ENCODE measurements at regions not wholly inside any gene's neighbourhood (a gene's known extent, or its start where the extent isn't known, plus 50 kb on each side); places are given as distances from the start of the nearest gene placed in this dataset.
"Not testable (repeated sequence)": the region's sequence is repeated elsewhere in the genome, so short reads cannot be mapped to it uniquely, and the experiment has no call there.

DNA sequence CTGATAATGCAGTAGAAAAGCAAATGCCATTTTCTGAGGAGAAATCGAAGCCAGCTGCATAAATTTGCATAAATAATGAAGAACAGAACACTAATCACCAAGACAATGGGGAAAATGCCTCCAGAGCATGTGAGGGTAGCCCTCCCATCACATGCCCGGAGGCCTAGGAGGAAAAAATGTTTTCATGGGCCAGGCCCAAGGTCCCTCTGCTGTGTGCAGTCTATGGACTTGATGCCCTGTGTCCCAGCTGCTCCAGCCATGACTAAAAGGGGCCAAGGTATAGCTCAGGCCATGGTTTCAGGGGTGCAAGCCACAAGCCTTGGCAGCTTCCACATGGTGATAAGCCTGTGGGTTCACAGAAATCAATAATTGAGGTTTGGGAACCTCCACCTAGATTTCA is 164.1 kb downstream of the HAO1 start:
- H3K4me3 ChIP-seq: no peak overlapping the region
- H3K27me3 ChIP-seq: no peaks in the 10 kb centered on the region
- no peaks in the 10 kb centered on the region for H3K9me3 ChIP-seq
- no peak overlapping the region for H3K27ac ChIP-seq
- no peak for DNase-seq
- intact Hi-C loops (cut with DNase I; ENCODE audit: low total_unique reads): no loop called here
- H3K4me1 ChIP-seq: no peaks in the 10 kb centered on the region
- H3K36me3 ChIP-seq: no peaks in the 10 kb centered on the region
- TF ChIP-seq, protein P1, sequence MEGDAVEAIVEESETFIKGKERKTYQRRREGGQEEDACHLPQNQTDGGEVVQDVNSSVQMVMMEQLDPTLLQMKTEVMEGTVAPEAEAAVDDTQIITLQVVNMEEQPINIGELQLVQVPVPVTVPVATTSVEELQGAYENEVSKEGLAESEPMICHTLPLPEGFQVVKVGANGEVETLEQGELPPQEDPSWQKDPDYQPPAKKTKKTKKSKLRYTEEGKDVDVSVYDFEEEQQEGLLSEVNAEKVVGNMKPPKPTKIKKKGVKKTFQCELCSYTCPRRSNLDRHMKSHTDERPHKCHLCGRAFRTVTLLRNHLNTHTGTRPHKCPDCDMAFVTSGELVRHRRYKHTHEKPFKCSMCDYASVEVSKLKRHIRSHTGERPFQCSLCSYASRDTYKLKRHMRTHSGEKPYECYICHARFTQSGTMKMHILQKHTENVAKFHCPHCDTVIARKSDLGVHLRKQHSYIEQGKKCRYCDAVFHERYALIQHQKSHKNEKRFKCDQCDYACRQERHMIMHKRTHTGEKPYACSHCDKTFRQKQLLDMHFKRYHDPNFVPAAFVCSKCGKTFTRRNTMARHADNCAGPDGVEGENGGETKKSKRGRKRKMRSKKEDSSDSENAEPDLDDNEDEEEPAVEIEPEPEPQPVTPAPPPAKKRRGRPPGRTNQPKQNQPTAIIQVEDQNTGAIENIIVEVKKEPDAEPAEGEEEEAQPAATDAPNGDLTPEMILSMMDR (IDR thresholded peaks at IDR 0.05): no peak
- no peak for TF ChIP-seq POLR2A (IDR thresholded peaks at IDR 0.05)

DNA sequence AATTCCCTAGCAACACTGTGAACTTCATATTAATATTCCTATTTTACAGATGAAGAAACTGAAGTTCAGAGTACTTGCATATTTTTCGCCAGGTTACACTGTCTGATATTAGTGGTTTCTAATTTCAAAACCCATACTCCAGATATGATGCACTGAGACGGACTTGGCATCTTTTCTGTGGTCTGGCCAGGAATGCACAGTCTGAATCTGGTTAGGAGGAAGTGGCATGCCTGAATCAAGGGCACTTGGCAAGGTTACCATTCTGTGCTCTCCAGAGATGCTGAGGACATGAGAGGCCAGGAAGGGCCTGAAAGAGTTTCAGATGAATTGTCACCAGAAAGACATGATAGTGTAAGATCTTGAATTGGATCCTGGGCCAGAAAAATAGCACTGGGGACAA is 150.1 kb downstream of the HAO1 start:
- TF ChIP-seq, protein P1 (IDR thresholded peaks at IDR 0.05): no peak
- no peak for TF ChIP-seq POLR2A (IDR thresholded peaks at IDR 0.05)
- Histone ChIP-seq H3K36me3 (no peaks in the 10 kb centered on the region), H3K27me3 (no peaks in the 10 kb centered on the region), H3K27ac (no peak overlapping the region), H3K4me1 (no peaks in the 10 kb centered on the region), H3K4me3 (no peak overlapping the region), H3K9me3 (no peaks in the 10 kb centered on the region)
- intact Hi-C loops (cut with DNase I; ENCODE audit: low total_unique reads): no loop called here
- DNase-seq: no peak

DNA sequence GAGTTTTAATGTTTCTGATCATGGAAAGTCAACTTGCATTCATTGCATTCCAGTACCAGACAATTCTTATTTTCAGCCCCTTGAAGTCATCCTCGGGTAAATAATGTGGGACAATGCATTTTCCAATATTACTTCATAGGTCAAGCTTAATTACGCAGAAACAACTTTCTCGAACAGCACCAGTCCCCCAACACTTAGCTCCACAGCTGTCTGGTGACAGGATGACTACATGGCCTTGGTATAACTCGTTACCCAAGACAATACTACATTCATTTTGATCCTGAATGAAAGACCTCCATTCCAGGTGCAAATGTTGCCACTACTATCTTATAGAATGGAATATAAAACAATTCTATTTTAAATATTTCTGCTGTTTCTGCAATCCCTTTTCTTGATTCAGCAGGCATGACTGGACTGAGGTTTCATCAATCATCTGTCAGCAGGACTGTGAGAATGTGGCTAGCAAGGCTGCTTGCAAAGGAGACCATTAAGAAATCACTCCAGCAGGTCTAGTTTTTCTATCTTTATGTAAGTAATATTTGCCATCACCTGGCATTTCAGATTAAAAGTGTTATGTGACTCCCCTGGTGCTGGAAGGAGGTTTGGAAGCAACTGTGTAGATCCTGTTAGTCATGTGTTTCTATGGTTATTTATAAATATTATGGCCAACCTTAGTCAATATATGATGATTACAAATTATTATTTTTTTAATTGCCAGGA is 147.9 kb downstream of the HAO1 start:
- TF ChIP-seq, protein P1 (IDR thresholded peaks at IDR 0.05): no peak
- TF ChIP-seq POLR2A (IDR thresholded peaks at IDR 0.05): no peak
- Histone ChIP-seq H3K27me3 (no peaks in the 10 kb centered on the region), H3K4me1 (no peaks in the 10 kb centered on the region), H3K9me3 (no peaks in the 10 kb centered on the region), H3K27ac (no peak overlapping the region), H3K4me3 (no peak overlapping the region), H3K36me3 (no peaks in the 10 kb centered on the region)
- DNase-seq: no peak
- intact Hi-C loops (cut with DNase I; ENCODE audit: low total_unique reads): no loop called here

DNA sequence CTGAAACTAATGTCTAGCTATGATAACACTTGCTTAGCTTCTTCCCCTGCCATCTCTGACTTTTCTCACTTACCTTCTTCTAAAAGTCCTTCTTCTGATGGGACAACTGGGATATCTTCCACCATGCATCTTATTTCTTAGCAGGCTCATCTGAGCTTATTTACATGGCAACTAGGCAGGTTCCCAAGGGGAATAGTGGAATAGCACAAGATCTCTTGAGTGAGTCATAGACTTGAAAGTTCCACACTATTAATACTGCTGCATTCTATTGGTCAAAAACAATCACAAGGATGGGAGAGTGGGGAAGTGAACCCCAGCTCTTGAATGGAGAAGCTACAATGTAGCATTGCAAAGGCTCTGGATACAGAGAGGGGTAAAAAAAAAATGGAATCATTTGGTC is 142.1 kb downstream of the HAO1 start:
- no peak overlapping the region for H3K27ac ChIP-seq
- no peak overlapping the region for H3K4me3 ChIP-seq
- no peaks in the 10 kb centered on the region for H3K27me3 ChIP-seq
- no peaks in the 10 kb centered on the region for H3K36me3 ChIP-seq
- intact Hi-C loops (cut with DNase I; ENCODE audit: low total_unique reads): no loop called here
- no peaks in the 10 kb centered on the region for H3K9me3 ChIP-seq
- DNase-seq: no peak
- no peak for TF ChIP-seq POLR2A (IDR thresholded peaks at IDR 0.05)
- TF ChIP-seq, protein P1 (IDR thresholded peaks at IDR 0.05): no peak
- no peaks in the 10 kb centered on the region for H3K4me1 ChIP-seq

DNA sequence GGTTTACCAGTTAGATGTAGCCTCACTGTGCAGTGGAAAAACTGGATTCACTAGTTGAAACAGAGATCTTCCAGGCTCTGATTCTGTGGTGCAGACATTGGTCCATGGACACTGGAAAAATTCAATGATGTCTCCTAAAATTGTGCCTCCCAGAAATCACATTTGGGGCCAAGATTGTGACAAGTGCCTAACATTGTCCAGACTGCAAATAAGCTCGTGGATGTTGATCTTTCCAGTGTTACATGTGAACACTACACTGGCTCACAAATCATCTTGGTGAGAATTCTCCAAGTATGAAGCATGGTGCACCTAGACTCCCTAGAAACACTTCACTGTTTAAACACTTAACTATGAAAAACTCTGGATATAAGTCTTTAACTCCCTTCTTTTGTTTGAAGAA is 140.4 kb downstream of the HAO1 start:
- H3K27ac ChIP-seq: no peak overlapping the region
- DNase-seq: no peak
- H3K4me3 ChIP-seq: no peak overlapping the region
- no peaks in the 10 kb centered on the region for H3K27me3 ChIP-seq
- no peaks in the 10 kb centered on the region for H3K4me1 ChIP-seq
- no peaks in the 10 kb centered on the region for H3K36me3 ChIP-seq
- no peaks in the 10 kb centered on the region for H3K9me3 ChIP-seq
- TF ChIP-seq POLR2A (IDR thresholded peaks at IDR 0.05): no peak
- TF ChIP-seq, protein P1 (IDR thresholded peaks at IDR 0.05): no peak
- intact Hi-C loops (cut with DNase I; ENCODE audit: low total_unique reads): no loop called here

DNA sequence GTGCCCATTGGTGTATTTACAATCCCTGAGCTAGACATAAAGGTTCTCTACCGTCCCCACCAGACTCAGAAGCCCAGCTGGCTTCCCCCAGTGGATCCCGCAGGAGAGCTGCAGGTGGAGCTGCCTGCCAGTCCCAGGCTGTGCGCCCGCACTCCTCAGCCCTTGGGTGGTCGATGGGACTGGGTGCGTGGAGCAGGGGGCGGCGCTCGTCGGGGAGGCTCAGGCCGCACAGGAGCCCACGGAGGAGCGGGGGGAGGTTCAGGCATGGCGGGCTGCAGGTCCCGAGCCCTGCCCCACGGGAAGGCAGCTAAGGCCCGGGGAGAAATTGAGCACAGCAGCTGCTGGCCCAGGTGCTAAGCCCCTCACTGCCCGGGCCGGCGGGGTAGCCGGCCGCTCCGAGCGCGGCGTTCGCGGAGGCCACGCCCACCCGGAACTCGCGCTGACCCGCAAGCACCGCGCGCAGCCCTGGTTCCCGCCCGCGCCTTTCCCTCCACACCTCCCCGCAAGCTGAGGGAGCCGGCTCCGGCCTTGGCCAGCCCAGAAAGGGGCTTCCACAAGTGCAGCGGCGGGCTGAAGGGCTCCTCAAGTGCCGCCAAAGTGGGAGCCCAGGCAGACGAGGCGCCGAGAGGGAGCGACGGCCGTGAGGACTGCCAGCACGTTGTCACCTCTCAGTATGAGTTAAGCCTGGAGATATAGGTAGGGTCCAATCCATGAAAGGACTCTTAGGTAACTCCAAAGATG is 136.7 kb downstream of the HAO1 start:
- H3K4me1 ChIP-seq; intact Hi-C loops (cut with DNase I; ENCODE audit: low total_unique reads); H3K4me3 ChIP-seq; DNase-seq; H3K36me3 ChIP-seq; H3K9me3 ChIP-seq; H3K27ac ChIP-seq; H3K27me3 ChIP-seq: not testable (repeated sequence)

Measured in uterus (tissue), 3 donors.